ENCODE measurements at regions not wholly inside any gene's neighbourhood (a gene's known extent, or its start where the extent isn't known, plus 50 kb on each side); places are given as distances from the start of the nearest gene placed in this dataset.

DNA sequence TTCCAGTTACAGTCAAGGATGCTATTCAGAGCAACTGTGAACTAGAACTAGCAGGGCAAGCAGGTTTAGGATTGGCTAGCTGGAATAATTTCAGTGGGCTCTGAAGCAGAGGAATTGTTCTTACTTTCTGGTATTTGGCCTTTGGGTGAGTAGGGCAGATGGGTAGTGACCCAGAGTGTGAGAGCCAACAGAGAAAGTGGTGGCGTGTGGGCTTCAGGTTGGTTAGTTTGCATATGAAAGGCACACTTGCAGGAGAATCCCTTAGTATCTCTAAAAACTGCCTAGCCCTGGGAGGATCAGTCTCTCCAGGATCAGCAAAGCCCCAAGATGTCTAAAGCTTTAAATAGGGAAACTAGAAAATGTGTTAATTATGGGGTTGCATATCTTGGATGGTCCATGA is 67.6 kb upstream of the LRRC8B start:
- POLR2A ChIA-PET, result no interaction called here

DNA sequence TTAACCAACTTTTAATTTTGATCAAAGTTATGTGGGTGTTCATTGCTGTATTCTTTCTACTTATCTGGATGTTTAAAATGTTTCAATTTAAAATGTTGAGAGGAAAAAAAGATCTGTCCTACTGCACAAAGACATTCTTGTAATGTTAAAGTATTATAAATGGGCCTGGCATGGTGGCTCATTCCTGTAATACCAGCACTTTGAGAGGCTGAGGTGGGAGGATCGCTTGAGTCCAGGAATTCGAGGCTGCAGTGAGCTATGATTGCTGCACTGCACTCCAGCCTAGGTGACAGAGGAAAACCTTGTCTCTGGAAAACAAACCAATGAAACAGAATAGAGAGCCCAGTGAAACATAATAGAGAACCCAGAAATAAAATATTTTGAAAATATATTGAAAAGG is 65.5 kb upstream of the LRRC8B start:
- no peak for DNase-seq (ENCODE audit: extremely low spot score)
- CTCF ChIA-PET, result no interaction called here
- POLR2A ChIA-PET, result no interaction called here
- no peak for TF ChIP-seq HDGF (IDR thresholded peaks at IDR 0.05; ENCODE audit: borderline replicate concordance)
- TF ChIP-seq FOXA1 (IDR thresholded peaks at IDR 0.05), result no peak
- no peak for TF ChIP-seq ARNT (IDR thresholded peaks at IDR 0.05)
- no peak for TF ChIP-seq NFRKB (IDR thresholded peaks at IDR 0.05)
- no peak for TF ChIP-seq ELF4 (IDR thresholded peaks at IDR 0.05)
- no peak for TF ChIP-seq CTBP1 (IDR thresholded peaks at IDR 0.05; ENCODE audit: borderline replicate concordance)
- TF ChIP-seq FOXM1 (IDR thresholded peaks at IDR 0.05; ENCODE audit: borderline replicate concordance), result no peak
- TF ChIP-seq SP1 (IDR thresholded peaks at IDR 0.05), result no peak

More for the DNA sequence above, 67.6 kb upstream of the LRRC8B start:
- CTCF ChIA-PET, result interaction anchor here (1.4 kb wide), 1 partner anchor 99 kb away, joined by 3 read pairs; no protein-coding TSS in a partner anchor
- TF ChIP-seq ZNF384 (IDR thresholded peaks at IDR 0.05) (no peak), ELF4 (IDR thresholded peaks at IDR 0.05) (no peak), TARDBP (IDR thresholded peaks at IDR 0.05) (no peak), ARNT (IDR thresholded peaks at IDR 0.05) (no peak), SP1 (IDR thresholded peaks at IDR 0.05) (no peak), CTBP1 (IDR thresholded peaks at IDR 0.05; ENCODE audit: borderline replicate concordance) (no peak), SUZ12 (IDR thresholded peaks at IDR 0.05) (no peak), L3MBTL2 (conservative IDR thresholded peaks at IDR 0.05) (no peak), HDGF (IDR thresholded peaks at IDR 0.05; ENCODE audit: borderline replicate concordance) (no peak), LEF1 (IDR thresholded peaks at IDR 0.05; ENCODE audit: borderline replicate concordance) (no peak), FOXM1 (IDR thresholded peaks at IDR 0.05; ENCODE audit: borderline replicate concordance) (no peak), NFRKB (IDR thresholded peaks at IDR 0.05) (no peak), FOXA1 (IDR thresholded peaks at IDR 0.05) (no peak), BHLHE40 (IDR thresholded peaks at IDR 0.05; ENCODE audit: borderline replicate concordance) (no peak), FOXK2 (IDR thresholded peaks at IDR 0.05) (no peak)
- TF ChIP-seq, protein P1, sequence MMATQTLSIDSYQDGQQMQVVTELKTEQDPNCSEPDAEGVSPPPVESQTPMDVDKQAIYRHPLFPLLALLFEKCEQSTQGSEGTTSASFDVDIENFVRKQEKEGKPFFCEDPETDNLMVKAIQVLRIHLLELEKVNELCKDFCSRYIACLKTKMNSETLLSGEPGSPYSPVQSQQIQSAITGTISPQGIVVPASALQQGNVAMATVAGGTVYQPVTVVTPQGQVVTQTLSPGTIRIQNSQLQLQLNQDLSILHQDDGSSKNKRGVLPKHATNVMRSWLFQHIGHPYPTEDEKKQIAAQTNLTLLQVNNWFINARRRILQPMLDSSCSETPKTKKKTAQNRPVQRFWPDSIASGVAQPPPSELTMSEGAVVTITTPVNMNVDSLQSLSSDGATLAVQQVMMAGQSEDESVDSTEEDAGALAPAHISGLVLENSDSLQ (IDR thresholded peaks at IDR 0.05), result no peak
- no peak for DNase-seq (ENCODE audit: extremely low spot score)

DNA sequence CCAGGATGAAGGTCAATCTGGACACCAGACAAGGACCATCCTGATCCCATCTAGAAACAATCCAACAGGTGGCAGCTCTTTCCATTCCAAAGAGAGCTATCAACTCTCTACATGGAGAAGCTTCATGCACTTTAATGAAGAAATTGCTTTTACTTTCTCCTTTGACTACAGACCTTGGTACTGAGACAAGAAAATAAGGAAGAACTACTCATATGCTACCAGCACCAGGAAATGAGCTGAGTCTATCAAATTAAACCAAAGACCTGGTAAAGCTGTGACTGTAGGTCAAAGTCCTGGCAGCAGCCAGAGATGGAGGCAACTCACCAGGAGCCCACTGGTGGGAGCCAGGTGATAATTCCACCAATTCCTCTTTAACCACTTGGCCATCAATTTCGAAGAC is 64.3 kb upstream of the LRRC8B start:
- no peak for DNase-seq (ENCODE audit: extremely low spot score)
- CTCF ChIA-PET, result interaction anchor here (1.1 kb wide), 1 partner anchor 80 kb away, joined by 3 read pairs; no protein-coding TSS in a partner anchor
- no peak for TF ChIP-seq BHLHE40 (IDR thresholded peaks at IDR 0.05; ENCODE audit: borderline replicate concordance)
- no peak for TF ChIP-seq ZNF384 (IDR thresholded peaks at IDR 0.05)
- no peak for TF ChIP-seq LEF1 (IDR thresholded peaks at IDR 0.05; ENCODE audit: borderline replicate concordance)
- no peak for TF ChIP-seq ELF4 (IDR thresholded peaks at IDR 0.05)
- no peak for TF ChIP-seq L3MBTL2 (conservative IDR thresholded peaks at IDR 0.05)
- no peak for TF ChIP-seq CTBP1 (IDR thresholded peaks at IDR 0.05; ENCODE audit: borderline replicate concordance)
- TF ChIP-seq ARNT (IDR thresholded peaks at IDR 0.05), result no peak
- POLR2A ChIA-PET, result no interaction called here

DNA sequence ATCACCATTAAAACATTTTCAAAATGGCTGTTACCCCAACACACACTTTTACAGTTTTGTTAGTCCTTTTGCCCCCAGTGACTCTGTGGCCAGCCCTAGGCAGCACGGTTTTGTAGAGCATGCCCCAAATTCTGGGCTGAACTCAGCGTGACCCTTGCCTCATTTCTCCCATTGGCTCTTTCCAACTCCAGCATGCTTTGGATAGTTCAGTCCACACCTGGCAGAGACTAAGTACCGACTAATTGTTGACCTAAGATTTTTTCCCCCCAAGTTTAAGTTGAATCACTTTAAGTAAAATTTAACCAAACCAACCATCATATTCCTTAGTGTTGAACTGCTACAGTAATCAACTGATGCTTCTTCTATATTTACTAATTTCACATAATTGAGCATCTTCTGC is 62.4 kb upstream of the LRRC8B start:
- no peak for DNase-seq (ENCODE audit: extremely low spot score)
- ChIA-PET POLR2A (interaction anchor here (0.7 kb wide), 1 partner anchor 25 kb away, joined by 3 read pairs; no protein-coding TSS in a partner anchor), CTCF (no interaction called here)
- TF ChIP-seq BHLHE40 (IDR thresholded peaks at IDR 0.05; ENCODE audit: borderline replicate concordance) (no peak), FOXM1 (IDR thresholded peaks at IDR 0.05; ENCODE audit: borderline replicate concordance) (no peak), CTBP1 (IDR thresholded peaks at IDR 0.05; ENCODE audit: borderline replicate concordance) (no peak), TARDBP (IDR thresholded peaks at IDR 0.05) (no peak), L3MBTL2 (conservative IDR thresholded peaks at IDR 0.05) (no peak), ZNF384 (IDR thresholded peaks at IDR 0.05) (no peak), NFRKB (IDR thresholded peaks at IDR 0.05) (no peak), ELF4 (IDR thresholded peaks at IDR 0.05) (no peak)

DNA sequence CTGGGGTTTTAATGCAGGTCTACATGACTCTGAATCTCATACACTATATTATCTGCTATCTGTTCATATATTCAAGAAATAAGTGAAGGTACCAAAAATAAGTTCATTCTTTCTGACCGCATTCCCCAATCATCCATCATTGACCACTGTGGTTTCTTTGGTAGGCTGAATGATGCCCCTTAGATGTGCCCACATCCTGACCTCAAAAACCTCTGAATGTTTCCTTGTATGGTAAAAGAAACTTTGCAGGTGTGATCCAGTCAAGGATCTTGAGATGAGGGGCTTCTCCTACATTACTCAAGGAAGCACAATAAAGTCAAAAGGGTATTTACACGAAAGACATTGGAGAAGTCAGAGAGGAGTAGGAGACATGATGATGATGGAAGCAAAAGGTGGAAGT is 60.6 kb upstream of the LRRC8B start:
- ChIA-PET CTCF (no interaction called here), POLR2A (no interaction called here)
- no peak for DNase-seq (ENCODE audit: extremely low spot score)
- TF ChIP-seq L3MBTL2 (conservative IDR thresholded peaks at IDR 0.05) (no peak), HDGF (IDR thresholded peaks at IDR 0.05; ENCODE audit: borderline replicate concordance) (no peak), CTBP1 (IDR thresholded peaks at IDR 0.05; ENCODE audit: borderline replicate concordance) (no peak), FOXK2 (IDR thresholded peaks at IDR 0.05) (no peak), ARNT (IDR thresholded peaks at IDR 0.05) (no peak), TARDBP (IDR thresholded peaks at IDR 0.05) (no peak)
- TF ChIP-seq, protein P1 (IDR thresholded peaks at IDR 0.05), result no peak

DNA sequence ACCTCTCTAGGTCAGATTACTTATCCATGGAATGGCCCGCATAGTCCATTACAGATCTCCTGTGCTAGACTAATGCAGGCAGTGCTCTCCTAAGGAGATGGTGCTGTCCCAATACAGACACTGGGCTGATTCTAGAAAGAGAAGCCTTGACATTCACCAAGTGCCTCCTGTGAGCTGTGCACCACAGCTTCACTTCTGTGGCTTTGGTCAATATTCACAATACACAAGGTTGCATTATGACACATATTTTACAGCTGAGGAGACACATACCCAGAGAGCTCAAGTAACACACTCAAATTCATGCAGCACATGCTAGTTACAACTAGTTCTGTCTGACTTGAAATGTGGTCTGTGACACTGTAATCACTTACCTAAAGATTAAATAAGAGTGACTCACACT is 59.4 kb upstream of the LRRC8B start:
- ChIA-PET CTCF (interaction anchor here (0.6 kb wide), 1 partner anchor 503 kb away, joined by 3 read pairs; no protein-coding TSS in a partner anchor), POLR2A (no interaction called here)
- TF ChIP-seq NFRKB (IDR thresholded peaks at IDR 0.05), result no peak
- no peak for TF ChIP-seq ELF4 (IDR thresholded peaks at IDR 0.05)
- TF ChIP-seq TARDBP (IDR thresholded peaks at IDR 0.05), result no peak
- no peak for TF ChIP-seq SUZ12 (IDR thresholded peaks at IDR 0.05)
- TF ChIP-seq L3MBTL2 (conservative IDR thresholded peaks at IDR 0.05), result no peak
- TF ChIP-seq FOXK2 (IDR thresholded peaks at IDR 0.05), result no peak
- no peak for TF ChIP-seq HDGF (IDR thresholded peaks at IDR 0.05; ENCODE audit: borderline replicate concordance)
- no peak for TF ChIP-seq FOXM1 (IDR thresholded peaks at IDR 0.05; ENCODE audit: borderline replicate concordance)
- no peak for TF ChIP-seq ZNF384 (IDR thresholded peaks at IDR 0.05)
- TF ChIP-seq CTBP1 (IDR thresholded peaks at IDR 0.05; ENCODE audit: borderline replicate concordance), result no peak
- no peak for TF ChIP-seq SP1 (IDR thresholded peaks at IDR 0.05)
- no peak for TF ChIP-seq BHLHE40 (IDR thresholded peaks at IDR 0.05; ENCODE audit: borderline replicate concordance)
- no peak for DNase-seq (ENCODE audit: extremely low spot score)

DNA sequence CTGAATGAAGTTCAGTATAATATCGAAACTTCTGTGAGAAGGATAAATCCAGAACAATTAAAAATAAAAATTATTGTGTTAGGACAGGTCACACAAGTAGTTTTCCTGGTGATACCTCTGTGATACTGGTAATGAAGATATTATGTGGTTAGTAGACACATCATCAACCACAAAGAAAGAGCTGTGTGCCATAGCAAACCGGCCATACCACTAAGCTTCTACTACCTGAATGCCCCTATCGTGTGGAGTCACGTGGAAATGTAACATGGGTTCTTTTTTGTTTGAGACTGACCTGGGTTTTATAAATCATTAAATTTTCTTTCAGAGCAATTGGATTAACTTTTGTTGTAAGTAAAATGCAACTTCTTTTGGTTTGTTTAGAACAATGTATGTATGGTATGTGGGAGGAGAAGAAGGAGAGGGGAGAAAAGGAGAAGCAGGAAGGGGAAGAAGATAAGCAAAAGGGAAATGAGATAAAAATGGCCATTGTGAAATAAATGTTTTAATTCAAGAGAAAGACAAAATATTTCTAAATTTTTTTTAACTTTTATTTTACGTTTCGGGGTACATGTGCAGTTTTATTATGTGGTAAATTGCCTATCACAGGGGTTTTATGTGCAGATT is 58.2 kb upstream of the LRRC8B start:
- DNase-seq (ENCODE audit: extremely low spot score), result no peak
- CTCF ChIA-PET, result no interaction called here
- TF ChIP-seq FOXA1 (IDR thresholded peaks at IDR 0.05) (no peak), FOXM1 (IDR thresholded peaks at IDR 0.05; ENCODE audit: borderline replicate concordance) (no peak), HDGF (IDR thresholded peaks at IDR 0.05; ENCODE audit: borderline replicate concordance) (no peak), SP1 (IDR thresholded peaks at IDR 0.05) (no peak), FOXK2 (IDR thresholded peaks at IDR 0.05) (no peak), ELF4 (IDR thresholded peaks at IDR 0.05) (no peak), TARDBP (IDR thresholded peaks at IDR 0.05) (no peak), SUZ12 (IDR thresholded peaks at IDR 0.05) (no peak), L3MBTL2 (conservative IDR thresholded peaks at IDR 0.05) (no peak)
- TF ChIP-seq, protein P1 (IDR thresholded peaks at IDR 0.05), result no peak
- POLR2A ChIA-PET, result no interaction called here
